ENCODE measurements at regions not wholly inside any gene's neighbourhood (a gene's known extent, or its start where the extent isn't known, plus 50 kb on each side); places are given as distances from the start of the nearest gene placed in this dataset.

GRCh38 chr6:163753430-163753829, 338.9 kb downstream of the QKI start:
- no peak overlapping the region for H4K8ac ChIP-seq (ENCODE audit: low read length)
- H2BK120ac ChIP-seq (ENCODE audit: low read depth, low read length): no peak overlapping the region
- no peak overlapping the region for H3K27ac ChIP-seq (ENCODE audit: low read length, poor library complexity, severe bottlenecking)
- no peak overlapping the region for H3K14ac ChIP-seq (ENCODE audit: low read length in 2 of 2)
- no peak for DNase-seq
- no peaks in the 10 kb centered on the region for H3K9me3 ChIP-seq (ENCODE audit: control insufficient read depth, low read length)
- WGBS: 91% methylated on average over 2 of the region's 2 CpGs
- H3K4ac ChIP-seq (ENCODE audit: low read depth in 1 of 2, low read length in 2 of 2): no peak overlapping the region
- H3K4me2 ChIP-seq (ENCODE audit: low read length, poor library complexity, severe bottlenecking): no peak overlapping the region
- no peak overlapping the region for H3K9ac ChIP-seq (ENCODE audit: low read length)
- H2BK12ac ChIP-seq (ENCODE audit: low read length in 2 of 2): no peak overlapping the region
- H2AK5ac ChIP-seq (ENCODE audit: low read length, severe bottlenecking): no peak overlapping the region
- H2BK15ac ChIP-seq (ENCODE audit: low read depth, poor library complexity, severe bottlenecking): no peak overlapping the region
- no peak overlapping the region for H3K18ac ChIP-seq (ENCODE audit: low read depth in 1 of 2, low read length in 2 of 2)
- H2BK5ac ChIP-seq (ENCODE audit: low read depth, low read length, poor library complexity, severe bottlenecking): no peak overlapping the region
- H3K79me1 ChIP-seq (replicated peaks; ENCODE audit: low read length, poor library complexity, severe bottlenecking): no peaks in the 10 kb centered on the region
- H4K91ac ChIP-seq (ENCODE audit: low read length): no peak overlapping the region
- H3K4me3 ChIP-seq (ENCODE audit: insufficient read depth in 1 of 2, low read depth in 1 of 2, low read length in 2 of 2): no peak overlapping the region
- H2AFZ ChIP-seq (ENCODE audit: low read depth, low read length): no peak overlapping the region
- peaks cover 3% of the 10 kb centered on the region for H3K4me1 ChIP-seq (ENCODE audit: control insufficient read depth, insufficient read depth, low read depth, low read length)
- no peaks in the 10 kb centered on the region for H3K27me3 ChIP-seq (ENCODE audit: control insufficient read depth in 1 of 2, insufficient read depth in 1 of 2, low read length in 2 of 2)
- H3K23ac ChIP-seq (ENCODE audit: low read length in 2 of 2): no peak overlapping the region
- H3K36me3 ChIP-seq (ENCODE audit: control insufficient read depth in 1 of 2, insufficient read depth in 2 of 2, low read depth in 1 of 2, low read length in 2 of 2): no peaks in the 10 kb centered on the region

- Histone ChIP-seq H2BK12ac (ENCODE audit: low read length in 2 of 2) (no peak overlapping the region), H3K27ac (ENCODE audit: low read length, poor library complexity, severe bottlenecking) (no peak overlapping the region), H3K4me1 (ENCODE audit: control insufficient read depth, insufficient read depth, low read depth, low read length) (peaks cover 2% of the 10 kb centered on the region), H3K4ac (ENCODE audit: low read depth in 1 of 2, low read length in 2 of 2) (no peak overlapping the region), H3K4me3 (ENCODE audit: insufficient read depth in 1 of 2, low read depth in 1 of 2, low read length in 2 of 2) (no peak overlapping the region), H2AK5ac (ENCODE audit: low read length, severe bottlenecking) (no peak overlapping the region), H3K27me3 (ENCODE audit: control insufficient read depth in 1 of 2, insufficient read depth in 1 of 2, low read length in 2 of 2) (peaks cover 0 to 2% of the 10 kb centered on the region in 2 experiments), H4K8ac (ENCODE audit: low read length) (no peak overlapping the region), H3K36me3 (ENCODE audit: control insufficient read depth in 1 of 2, insufficient read depth in 2 of 2, low read depth in 1 of 2, low read length in 2 of 2) (no peaks in the 10 kb centered on the region), H3K9me3 (ENCODE audit: control insufficient read depth, low read length) (no peaks in the 10 kb centered on the region), H4K91ac (ENCODE audit: low read length) (no peak overlapping the region), H2BK5ac (ENCODE audit: low read depth, low read length, poor library complexity, severe bottlenecking) (no peak overlapping the region), H2BK15ac (ENCODE audit: low read depth, poor library complexity, severe bottlenecking) (no peak overlapping the region), H3K18ac (ENCODE audit: low read depth in 1 of 2, low read length in 2 of 2) (no peak overlapping the region), H2AFZ (ENCODE audit: low read depth, low read length) (no peak overlapping the region), H3K79me1 (replicated peaks; ENCODE audit: low read length, poor library complexity, severe bottlenecking) (no peaks in the 10 kb centered on the region), H3K4me2 (ENCODE audit: low read length, poor library complexity, severe bottlenecking) (no peak overlapping the region), H2BK120ac (ENCODE audit: low read depth, low read length) (no peak overlapping the region), H3K9ac (ENCODE audit: low read length) (no peak overlapping the region), H3K23ac (ENCODE audit: low read length in 2 of 2) (no peak overlapping the region), H3K14ac (ENCODE audit: low read length in 2 of 2) (no peak overlapping the region)
- WGBS: 99% methylated on average over 13 of the region's 13 CpGs
- no peak for DNase-seq
Measured at GRCh38 chr6:163752446-163752845, 337.9 kb downstream of the QKI start.

- no peak overlapping the region for H2BK120ac ChIP-seq (ENCODE audit: low read depth, low read length)
- H3K27ac ChIP-seq (ENCODE audit: low read length, poor library complexity, severe bottlenecking): no peak overlapping the region
- no peaks in the 10 kb centered on the region for H3K9me3 ChIP-seq (ENCODE audit: control insufficient read depth, low read length)
- H3K23ac ChIP-seq (ENCODE audit: low read length in 2 of 2): no peak overlapping the region
- H3K9ac ChIP-seq (ENCODE audit: low read length): no peak overlapping the region
- H2BK12ac ChIP-seq (ENCODE audit: low read length in 2 of 2): no peak overlapping the region
- H3K4me2 ChIP-seq (ENCODE audit: low read length, poor library complexity, severe bottlenecking): no peak overlapping the region
- no peak overlapping the region for H2BK5ac ChIP-seq (ENCODE audit: low read depth, low read length, poor library complexity, severe bottlenecking)
- H4K91ac ChIP-seq (ENCODE audit: low read length): no peak overlapping the region
- 60% methylated on average over 18 of the region's 18 CpGs for WGBS
- H4K8ac ChIP-seq (ENCODE audit: low read length): no peak overlapping the region
- H3K4me3 ChIP-seq (ENCODE audit: insufficient read depth in 1 of 2, low read depth in 1 of 2, low read length in 2 of 2): no peak overlapping the region
- H3K36me3 ChIP-seq (ENCODE audit: control insufficient read depth in 1 of 2, insufficient read depth in 2 of 2, low read depth in 1 of 2, low read length in 2 of 2): no peaks in the 10 kb centered on the region
- peaks cover 1% of the 10 kb centered on the region for H3K4me1 ChIP-seq (ENCODE audit: control insufficient read depth, insufficient read depth, low read depth, low read length)
- H2AK5ac ChIP-seq (ENCODE audit: low read length, severe bottlenecking): no peak overlapping the region
- H3K14ac ChIP-seq (ENCODE audit: low read length in 2 of 2): no peak overlapping the region
- no peak for DNase-seq
- H3K27me3 ChIP-seq (ENCODE audit: control insufficient read depth in 1 of 2, insufficient read depth in 1 of 2, low read length in 2 of 2): peaks cover 0 to 2% of the 10 kb centered on the region in 2 experiments
- H3K18ac ChIP-seq (ENCODE audit: low read depth in 1 of 2, low read length in 2 of 2): no peak overlapping the region
- no peaks in the 10 kb centered on the region for H3K79me1 ChIP-seq (replicated peaks; ENCODE audit: low read length, poor library complexity, severe bottlenecking)
- H3K4ac ChIP-seq (ENCODE audit: low read depth in 1 of 2, low read length in 2 of 2): no peak overlapping the region
- no peak overlapping the region for H2AFZ ChIP-seq (ENCODE audit: low read depth, low read length)
- no peak overlapping the region for H2BK15ac ChIP-seq (ENCODE audit: low read depth, poor library complexity, severe bottlenecking)
Measured at GRCh38 chr6:163751032-163751525, 336.6 kb downstream of the QKI start.

GRCh38 chr6:163750431-163751031, 336.0 kb downstream of the QKI start:
- no peaks in the 10 kb centered on the region for H3K79me1 ChIP-seq (replicated peaks; ENCODE audit: low read length, poor library complexity, severe bottlenecking)
- H3K4ac ChIP-seq (ENCODE audit: low read depth in 1 of 2, low read length in 2 of 2): no peak overlapping the region
- peak overlapping the region in 1 of 2 experiments; percentile 49 for H3K14ac ChIP-seq (ENCODE audit: low read length in 2 of 2)
- peaks cover 1% of the 10 kb centered on the region for H3K4me1 ChIP-seq (ENCODE audit: control insufficient read depth, insufficient read depth, low read depth, low read length)
- no peak overlapping the region for H3K27ac ChIP-seq (ENCODE audit: low read length, poor library complexity, severe bottlenecking)
- no peak overlapping the region for H2BK15ac ChIP-seq (ENCODE audit: low read depth, poor library complexity, severe bottlenecking)
- no peak overlapping the region for H2BK120ac ChIP-seq (ENCODE audit: low read depth, low read length)
- no peaks in the 10 kb centered on the region for H3K9me3 ChIP-seq (ENCODE audit: control insufficient read depth, low read length)
- peak overlapping the region; percentile 45 for H4K91ac ChIP-seq (ENCODE audit: low read length)
- H3K23ac ChIP-seq (ENCODE audit: low read length in 2 of 2): no peak overlapping the region
- H3K4me2 ChIP-seq (ENCODE audit: low read length, poor library complexity, severe bottlenecking): no peak overlapping the region
- no peak overlapping the region for H2BK12ac ChIP-seq (ENCODE audit: low read length in 2 of 2)
- no peak overlapping the region for H2AK5ac ChIP-seq (ENCODE audit: low read length, severe bottlenecking)
- no peak overlapping the region for H3K18ac ChIP-seq (ENCODE audit: low read depth in 1 of 2, low read length in 2 of 2)
- WGBS: 88% methylated on average over 19 of the region's 22 CpGs
- H4K8ac ChIP-seq (ENCODE audit: low read length): no peak overlapping the region
- no peak overlapping the region for H2AFZ ChIP-seq (ENCODE audit: low read depth, low read length)
- H3K9ac ChIP-seq (ENCODE audit: low read length): no peak overlapping the region
- no peak for DNase-seq
- no peak overlapping the region for H2BK5ac ChIP-seq (ENCODE audit: low read depth, low read length, poor library complexity, severe bottlenecking)
- no peak overlapping the region for H3K4me3 ChIP-seq (ENCODE audit: insufficient read depth in 1 of 2, low read depth in 1 of 2, low read length in 2 of 2)
- H3K36me3 ChIP-seq (ENCODE audit: control insufficient read depth in 1 of 2, insufficient read depth in 2 of 2, low read depth in 1 of 2, low read length in 2 of 2): no peaks in the 10 kb centered on the region
- peaks cover 0 to 2% of the 10 kb centered on the region in 2 experiments for H3K27me3 ChIP-seq (ENCODE audit: control insufficient read depth in 1 of 2, insufficient read depth in 1 of 2, low read length in 2 of 2)
